HG02938 (cell line): ENCODE measurements at regions not wholly inside any gene's neighbourhood (a gene's known extent, or its start where the extent isn't known, plus 50 kb on each side); places are given as distances from the start of the nearest gene placed in this dataset.

Source experiments
- ATAC-seq: cut with Tn5 transposase; IDR thresholded peaks from one replicate; pipeline ENCODE4 v1.9.1; 2021; ENCODE audit warnings: mild to moderate bottlenecking, moderate library complexity; ENCODE audit not compliant: unreplicated experiment

DNA sequence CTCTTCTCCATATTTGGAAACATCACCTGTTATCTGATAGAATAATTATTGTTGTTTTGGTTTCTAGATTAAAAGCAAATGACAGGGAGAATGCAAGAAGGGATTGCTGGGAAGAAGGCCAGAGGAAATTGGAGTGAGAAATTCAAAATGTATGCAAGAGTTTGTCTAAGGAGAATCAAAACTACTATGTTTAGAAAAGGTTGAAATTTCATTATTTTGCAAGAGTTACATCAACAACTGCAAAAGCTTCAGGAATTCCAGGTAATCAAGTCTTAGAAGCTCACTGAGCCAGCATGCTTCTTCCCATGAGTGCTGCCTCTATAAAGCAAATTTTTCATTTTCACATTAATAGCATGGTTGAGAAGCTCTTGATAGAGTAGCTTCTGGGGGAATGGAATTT lies 177.2 kb upstream of the GBE1 start:
- no peak for ATAC-seq

- no peak for ATAC-seq
Measured at GRCh38 chr3:81936817-81937216, 175.4 kb upstream of the GBE1 start.

DNA sequence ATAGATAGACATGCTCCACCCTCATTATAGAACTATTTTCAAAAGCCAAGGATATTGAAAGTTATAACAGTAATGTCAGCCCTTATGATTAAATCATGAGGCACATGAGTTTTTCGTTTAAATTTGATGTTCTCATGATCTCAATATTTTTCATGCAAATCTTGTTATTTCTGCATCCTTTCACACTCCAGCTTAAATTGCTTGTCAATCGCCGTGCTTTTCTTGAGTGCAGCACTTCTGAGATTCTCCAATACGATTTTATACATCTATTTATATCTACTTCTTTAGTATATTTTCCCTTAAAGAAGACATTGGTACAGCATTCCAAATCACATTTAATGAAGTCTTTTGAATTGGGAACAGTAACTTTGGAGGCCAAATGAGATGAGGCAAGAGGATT lies 171.2 kb upstream of the GBE1 start:
- no peak for ATAC-seq

DNA sequence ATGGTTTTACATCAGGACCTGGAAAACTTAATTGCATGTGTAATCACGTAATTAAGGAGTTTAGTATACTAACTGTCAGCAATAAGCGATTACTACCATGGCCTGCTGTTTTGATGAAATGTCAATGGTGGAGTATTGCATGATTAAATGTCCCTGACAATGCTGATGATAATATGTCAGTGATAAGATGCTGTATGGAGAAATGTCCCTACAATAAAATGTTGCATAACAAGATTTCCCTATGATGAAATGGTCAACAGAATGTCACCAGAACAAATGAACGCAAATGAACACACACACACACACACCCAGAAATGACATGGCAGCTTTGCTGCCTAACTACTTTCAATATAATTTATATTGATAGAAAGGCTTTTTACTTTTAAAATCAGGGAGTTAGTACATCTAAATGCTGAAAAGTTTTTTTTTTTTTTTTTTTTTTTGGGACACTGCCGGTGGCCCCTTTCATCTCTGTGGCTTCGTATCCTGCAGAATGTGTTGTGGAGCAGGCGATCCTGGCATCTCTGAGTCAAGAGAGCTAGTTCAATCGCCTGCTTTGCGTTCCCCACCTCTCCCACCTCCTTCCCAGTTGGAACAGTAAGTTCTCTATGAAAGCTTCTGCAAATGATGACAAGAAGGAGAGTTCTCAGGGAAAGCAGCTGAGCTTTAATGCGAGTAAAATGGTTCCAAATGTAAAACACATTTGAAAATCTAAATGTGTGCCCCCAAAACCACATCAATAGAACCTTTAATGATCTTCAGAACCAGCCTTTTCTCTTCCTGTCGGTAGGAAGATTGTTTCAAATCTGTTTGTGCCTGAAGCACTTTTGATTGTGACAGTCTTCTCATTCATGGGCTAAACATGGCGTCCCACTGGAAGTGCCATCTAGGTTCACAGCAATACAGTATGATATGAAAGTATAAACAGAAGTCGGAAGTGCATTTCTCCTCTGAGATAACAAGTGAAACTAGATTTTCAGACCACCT lies 170.1 kb upstream of the GBE1 start:
- no peak for ATAC-seq

DNA sequence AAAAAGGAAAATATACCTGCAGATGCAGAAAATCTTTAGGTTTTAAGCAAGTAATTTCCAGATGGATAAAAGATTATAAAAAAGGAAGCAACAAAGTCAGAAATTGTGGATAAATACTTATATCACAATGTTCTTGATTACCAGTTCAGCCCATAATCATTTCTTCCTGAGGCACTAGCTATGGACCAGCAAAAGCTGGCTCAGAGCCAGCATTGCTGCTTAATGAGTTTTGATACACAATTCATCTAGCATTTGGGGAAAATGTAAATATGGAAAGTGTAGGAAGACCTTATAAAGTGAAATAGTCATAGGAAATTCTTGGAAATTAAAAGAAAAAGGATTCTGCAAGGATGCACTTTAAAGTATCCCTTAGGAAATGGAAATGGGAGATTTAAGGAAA lies 168.3 kb upstream of the GBE1 start:
- no peak for ATAC-seq

- no peak for ATAC-seq
Measured at GRCh38 chr3:81927811-81928210, 166.4 kb upstream of the GBE1 start.

GRCh38 chr3:81925385-81925784 lies 163.9 kb upstream of the GBE1 start:
- no peak for ATAC-seq

- no peak for ATAC-seq
Measured at GRCh38 chr3:81923038-81923437, 161.6 kb upstream of the GBE1 start.

- ATAC-seq, result no peak
Measured at GRCh38 chr3:81922404-81922803, 161.0 kb upstream of the GBE1 start.

- ATAC-seq, result no peak
Measured at GRCh38 chr3:81920816-81921215, 159.4 kb upstream of the GBE1 start.

DNA sequence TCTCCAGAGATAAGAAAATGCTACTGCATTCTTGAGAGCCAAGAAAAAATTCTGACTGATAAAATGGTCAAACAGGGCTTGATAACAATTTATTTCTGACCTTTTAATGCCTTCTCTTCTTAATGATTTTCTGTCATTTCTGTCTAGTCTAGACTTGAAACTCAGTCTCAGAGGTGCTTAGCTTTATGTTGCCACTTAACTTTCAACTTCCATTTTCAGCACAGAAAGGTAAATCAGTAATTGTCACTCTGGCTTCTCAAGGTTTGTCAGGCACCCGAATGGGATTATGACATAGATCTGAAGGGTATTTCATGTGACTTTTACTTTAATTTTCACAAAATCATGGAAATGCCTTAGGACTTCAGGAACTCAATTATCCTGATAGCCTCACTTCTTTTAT lies 155.4 kb upstream of the GBE1 start:
- ATAC-seq, result no peak

DNA sequence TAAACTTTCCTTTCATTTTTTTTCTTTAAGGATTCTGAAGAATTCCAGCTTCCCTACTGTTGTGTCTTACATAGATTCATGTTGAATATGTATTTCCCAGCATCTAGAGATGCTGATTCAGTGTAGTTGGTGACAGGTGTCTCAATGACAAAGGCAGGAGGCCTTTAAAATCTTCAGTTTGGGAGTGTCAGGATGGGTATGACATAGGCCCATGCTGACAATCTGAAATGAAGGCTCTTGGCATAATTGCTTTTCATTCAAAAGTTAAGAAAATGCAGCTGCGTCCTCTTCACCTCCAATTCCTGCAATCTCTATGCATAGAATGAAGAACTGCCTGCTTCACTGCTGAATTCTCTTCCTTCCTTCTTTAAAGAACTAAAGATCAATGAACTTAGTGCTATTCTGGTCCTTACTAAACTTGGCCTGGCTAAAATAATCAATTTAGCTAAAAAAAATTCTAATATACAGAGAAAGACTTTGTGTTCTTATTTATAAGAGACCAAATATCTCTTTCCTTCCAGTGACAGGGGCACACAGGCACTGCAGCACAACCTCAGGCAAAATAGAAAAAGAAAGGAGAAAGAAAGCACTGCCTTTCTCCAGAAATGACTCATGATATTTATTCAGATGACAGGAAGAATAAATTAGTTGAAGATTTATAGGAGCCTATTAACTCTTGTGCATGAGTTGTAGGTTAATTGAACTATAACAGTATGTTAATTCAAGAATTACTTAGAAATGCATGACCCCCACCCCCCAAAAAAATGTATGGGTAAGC lies 152.6 kb upstream of the GBE1 start:
- no peak for ATAC-seq

DNA sequence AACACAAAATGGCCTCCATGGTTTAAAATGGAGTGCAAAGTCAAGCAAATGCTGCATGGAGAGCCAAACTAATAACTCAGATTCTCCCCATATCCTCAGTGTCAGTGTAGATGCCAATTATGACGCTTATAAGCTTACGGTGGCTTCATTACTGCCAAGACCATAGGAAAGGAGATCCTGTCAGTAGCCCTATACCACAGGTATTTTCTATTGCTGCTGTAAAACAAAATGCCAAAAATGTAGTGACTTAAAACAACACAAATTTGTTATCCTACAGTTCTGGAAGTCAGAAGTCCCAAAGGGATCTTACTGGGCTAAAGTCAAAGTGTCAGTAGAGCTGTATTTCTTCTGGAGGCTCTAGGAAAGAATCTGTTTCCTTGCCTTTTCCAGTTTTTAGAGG lies 149.8 kb upstream of the GBE1 start:
- no peak for ATAC-seq

DNA sequence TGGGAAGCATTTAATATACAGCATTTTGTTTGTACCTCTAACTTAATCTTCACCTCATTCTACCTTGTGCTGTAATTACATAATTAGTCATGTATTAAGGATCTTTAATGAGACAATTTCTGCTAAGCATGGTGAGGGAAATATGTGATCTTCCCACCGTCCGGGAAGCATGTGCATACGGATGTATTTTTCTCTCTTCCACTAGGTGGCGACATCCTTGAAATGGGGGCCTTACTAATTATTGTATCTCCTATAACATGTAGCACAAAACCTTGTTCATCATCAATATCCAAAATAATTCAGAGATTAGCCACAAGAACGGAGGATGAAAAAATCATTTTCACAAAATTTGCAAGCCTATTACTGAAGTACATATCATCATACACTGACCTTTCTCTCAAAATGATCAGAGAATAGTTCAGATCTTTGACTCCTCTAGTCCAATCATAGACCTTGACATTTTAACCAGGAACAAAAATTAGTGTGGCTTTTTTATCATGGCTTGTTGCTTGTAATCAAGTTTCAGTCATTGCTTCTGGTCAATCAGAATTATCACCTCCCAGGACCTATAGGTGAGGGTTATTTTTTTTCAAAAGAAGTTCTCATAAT lies 148.9 kb upstream of the GBE1 start:
- ATAC-seq, result peak; percentile 72

- no peak for ATAC-seq
Measured at GRCh38 chr3:81909796-81910195, 148.4 kb upstream of the GBE1 start.

- no peak for ATAC-seq
Measured at GRCh38 chr3:81908561-81908960, 147.1 kb upstream of the GBE1 start.

DNA sequence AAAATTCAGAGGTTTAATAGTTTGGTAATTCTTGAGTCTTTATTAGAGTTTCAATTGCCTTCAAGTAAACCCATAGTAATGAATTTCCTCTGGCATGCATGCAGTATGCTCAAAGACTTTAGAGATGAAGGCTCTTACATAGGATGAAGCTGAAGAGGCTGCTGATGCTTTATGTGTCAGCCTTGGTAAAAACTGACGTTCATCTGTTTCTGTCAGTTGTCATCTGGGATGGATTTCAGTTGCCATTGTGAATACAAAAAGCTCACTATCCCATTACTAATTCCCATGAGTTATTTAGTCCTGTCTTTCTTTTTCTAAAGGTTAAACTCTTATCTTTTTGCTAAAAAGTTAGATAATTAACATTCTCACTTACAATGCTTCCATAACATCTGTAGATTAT lies 136.9 kb upstream of the GBE1 start:
- no peak for ATAC-seq

- ATAC-seq, result no peak
Measured at GRCh38 chr3:81894598-81894997, 133.2 kb upstream of the GBE1 start.

- no peak for ATAC-seq
Measured at GRCh38 chr3:81891055-81891895, 129.8 kb upstream of the GBE1 start.

DNA sequence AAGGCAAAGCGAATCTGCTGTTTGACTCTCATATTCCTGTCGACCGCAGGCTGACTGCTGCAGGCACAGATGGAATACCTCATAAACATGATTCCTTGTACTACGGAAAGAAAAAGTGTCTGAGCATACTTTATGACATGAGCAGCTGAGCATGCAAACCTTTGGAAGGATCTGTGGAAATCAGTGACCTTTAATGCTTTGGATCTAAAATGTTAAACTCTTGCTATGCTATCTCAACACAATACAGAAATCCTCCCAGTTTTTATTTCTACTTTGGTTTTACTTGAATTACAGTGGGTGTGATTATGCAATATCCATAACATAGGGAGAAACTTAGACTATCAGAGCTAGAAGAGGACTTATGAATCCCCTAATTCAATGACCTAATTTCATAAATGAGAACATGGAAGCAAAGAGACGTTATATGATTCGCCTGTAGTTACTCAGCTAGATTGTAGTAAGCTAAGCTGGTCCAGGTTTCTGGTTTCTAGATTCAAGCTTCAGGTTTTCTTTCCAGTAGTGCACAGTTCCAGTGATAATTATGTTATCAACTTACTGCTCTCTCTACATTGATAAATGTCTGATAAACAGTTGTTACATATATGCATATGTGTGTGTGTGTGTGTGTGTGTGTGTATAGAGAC lies 127.6 kb upstream of the GBE1 start:
- no peak for ATAC-seq
